NCI-H1436 (cell line): ENCODE measurements at regions not wholly inside any gene's neighbourhood (a gene's known extent, or its start where the extent isn't known, plus 50 kb on each side); places are given as distances from the start of the nearest gene placed in this dataset.
"Not testable (repeated sequence)": the region's sequence is repeated elsewhere in the genome, so short reads cannot be mapped to it uniquely, and the experiment has no call there.

Experiments used
- DNase-seq: peaks from one replicate; lab custom pipeline; 2025; lab: John Stamatoyannopoulos, UW

DNA sequence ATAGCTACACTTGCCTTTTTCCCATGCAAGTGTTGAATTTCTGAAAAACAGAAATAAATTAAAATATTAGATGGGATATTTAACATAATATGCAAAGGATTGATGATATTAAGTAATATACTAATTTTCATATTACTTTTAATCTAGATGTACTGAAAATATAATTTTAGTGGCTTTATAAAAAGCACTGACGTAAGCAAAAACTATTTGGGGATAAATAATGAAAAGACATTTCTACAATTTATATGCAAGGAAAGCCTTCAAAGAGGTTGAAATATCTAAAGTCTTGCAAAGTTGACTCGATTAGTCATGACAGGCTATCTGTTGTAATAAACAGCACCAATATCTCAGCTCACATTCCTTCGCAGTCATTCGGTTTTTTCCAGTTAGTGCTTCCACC, 94.9 kb upstream of the ABCB5 start:
- no peak for DNase-seq

DNA sequence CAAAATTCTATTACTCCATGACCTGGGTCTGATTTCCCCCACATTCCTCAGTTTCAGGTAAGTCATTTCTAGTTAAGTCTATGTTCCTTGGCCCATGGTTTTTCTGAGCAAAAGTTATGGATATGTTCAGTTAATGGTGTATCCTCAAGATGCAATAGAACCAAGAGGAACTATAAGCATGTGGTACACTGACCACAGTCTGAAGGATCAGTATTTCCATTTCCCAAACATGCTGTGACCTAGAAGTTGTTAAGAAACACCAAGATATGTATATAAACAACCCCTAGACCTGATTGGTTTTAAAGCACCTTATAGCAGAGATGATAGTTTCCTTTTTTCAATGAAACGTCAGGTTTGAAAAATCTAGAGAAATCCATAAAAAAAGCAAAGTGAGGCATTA, 94.2 kb upstream of the ABCB5 start:
- DNase-seq = no peak

DNA sequence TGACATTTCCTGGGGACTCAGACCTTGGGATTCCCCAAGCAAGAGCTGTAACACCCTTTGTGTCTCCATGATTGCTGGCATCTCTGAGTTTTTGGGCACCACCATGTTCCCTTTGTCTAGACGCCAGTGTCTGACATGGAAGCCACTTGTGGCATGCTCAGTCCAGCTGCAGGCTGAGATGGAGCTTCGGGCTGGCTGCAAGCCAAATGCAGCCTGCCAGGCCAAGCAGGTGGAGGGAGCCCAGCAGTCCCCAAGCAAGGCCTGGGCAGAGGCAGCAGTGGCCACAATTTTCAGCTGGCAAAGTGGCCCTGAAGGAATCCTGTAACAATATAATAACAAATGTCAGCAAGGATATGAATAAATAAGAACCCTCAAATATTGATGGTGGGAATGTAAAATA, 86.2 kb upstream of the ABCB5 start:
- DNase-seq = no peak

DNA sequence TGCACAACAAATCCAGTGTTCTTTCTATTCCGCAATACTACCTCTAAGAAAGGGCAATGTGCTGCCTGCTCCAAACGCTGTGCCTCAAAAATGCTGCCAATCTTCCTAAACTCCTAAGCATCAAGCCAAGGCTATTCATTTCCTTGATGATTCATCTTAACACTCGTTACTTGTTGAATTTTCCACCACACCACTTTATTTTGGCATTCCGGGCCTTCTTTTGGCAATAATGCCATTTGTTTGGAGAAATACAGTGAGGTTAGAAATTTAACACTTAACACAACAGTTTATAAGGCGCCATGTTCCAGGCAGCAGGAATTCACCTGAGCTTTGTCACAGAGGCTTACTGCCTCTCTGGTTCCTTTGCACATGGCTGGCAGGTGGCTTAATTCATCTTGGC, 82.6 kb upstream of the ABCB5 start:
- DNase-seq = no peak

DNA sequence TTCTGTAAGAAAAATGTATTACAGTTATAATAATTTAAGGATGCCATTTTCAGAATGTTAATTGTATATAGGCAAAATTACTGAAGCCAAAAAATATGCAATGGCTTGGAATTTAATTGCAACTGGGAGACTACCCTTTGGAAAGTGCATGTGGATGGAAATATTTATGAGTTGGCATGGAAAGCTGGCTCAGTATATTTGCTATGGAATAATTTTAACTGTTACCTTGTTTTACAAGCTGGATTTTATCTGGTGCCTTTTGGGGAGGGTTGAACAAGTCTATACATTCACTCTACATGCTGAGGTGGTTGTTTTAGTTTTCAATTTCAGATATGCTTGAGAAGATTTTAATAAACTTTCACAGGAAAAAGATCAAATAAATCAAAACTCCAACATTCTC, 80.9 kb upstream of the ABCB5 start:
- no peak for DNase-seq

DNA sequence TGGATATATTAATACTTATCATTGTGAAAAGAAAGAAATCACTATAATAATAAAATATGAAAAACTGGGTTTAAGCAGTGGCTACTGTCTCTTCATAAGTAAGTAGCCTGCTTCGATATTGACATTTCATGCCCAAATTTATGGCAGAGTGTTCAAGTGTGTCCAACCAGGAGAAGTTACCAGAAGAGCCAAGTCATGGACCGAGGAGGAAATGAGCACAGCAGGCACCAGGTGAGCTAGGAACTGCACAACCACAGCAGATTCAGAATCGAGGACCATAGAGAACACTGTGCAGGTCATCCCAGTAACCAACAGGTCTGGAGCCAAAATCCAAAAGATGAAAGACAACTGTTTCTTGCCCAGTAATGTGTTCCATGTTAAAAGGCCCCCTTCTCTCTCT, 79.9 kb upstream of the ABCB5 start:
- DNase-seq = no peak

DNA sequence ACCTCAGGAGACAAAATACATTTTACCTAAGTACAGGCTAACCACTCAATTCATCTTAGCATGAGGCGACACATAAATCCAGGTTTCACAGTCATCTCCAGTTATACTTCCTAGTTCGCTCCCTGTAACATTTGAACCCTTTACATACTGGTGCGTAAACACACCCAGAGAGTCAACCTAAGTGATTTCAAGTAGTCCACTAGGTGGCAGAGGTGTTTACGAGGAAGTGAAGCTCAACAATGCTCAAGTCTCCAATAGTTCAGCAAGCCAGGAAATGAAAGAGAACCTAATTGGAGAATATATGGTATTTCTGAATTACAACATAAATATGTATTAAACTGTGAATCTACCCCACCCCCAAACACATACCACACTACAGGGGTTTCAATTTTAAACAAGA, 76.3 kb upstream of the ABCB5 start:
- DNase-seq = no peak

DNA sequence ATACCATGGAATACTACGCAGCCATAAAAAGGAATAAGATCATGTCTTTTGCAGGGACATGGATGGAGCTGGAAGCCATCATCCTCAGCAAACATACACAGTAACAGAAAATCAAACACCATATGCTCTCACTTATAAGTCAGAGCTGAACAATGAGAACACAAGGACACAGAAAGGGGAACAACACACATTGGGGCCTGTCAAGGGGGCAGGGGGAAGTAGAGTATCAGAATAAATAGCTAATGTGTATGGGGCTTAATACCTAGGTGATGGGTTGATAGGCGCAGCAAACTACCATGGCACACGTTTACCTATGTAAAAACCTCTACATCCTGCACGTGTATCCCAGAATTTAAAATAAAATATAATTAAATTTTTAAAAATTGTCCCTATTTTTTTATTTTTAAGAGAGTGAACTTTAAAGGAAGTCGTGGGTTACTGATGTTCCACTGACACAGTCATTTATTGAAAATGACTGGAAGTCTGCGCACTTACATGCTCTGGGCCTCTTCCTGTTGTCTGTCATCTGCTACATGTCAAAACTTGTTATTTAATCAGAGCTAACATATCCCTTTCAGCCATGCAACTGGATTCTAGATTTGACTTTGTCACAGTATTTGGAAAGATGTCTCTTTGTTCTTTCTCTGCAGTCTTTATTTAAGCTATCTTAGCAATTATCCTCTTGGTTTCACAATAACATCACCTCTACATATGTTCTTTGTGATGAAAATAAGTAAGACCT, 73.7 kb upstream of the ABCB5 start:
- no peak for DNase-seq

DNA sequence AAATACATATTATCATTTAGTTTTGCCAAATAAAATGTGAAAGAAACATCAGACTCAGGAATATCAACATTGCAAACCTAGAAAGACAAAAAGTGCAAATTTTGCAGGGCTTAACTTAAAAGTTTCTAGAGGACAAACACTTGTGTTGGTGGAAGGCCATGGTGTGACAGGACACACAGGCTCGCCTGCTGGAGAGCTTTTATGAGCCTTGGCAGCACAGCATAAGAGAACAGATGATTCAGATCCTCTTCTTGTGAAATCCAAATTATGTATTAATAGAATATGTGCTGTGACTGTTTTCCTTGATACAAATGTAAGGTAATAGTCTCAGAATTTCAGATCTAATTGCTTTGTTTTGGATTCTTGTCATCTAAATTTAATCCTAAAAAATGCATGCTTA, 72.9 kb upstream of the ABCB5 start:
- DNase-seq = no peak

DNA sequence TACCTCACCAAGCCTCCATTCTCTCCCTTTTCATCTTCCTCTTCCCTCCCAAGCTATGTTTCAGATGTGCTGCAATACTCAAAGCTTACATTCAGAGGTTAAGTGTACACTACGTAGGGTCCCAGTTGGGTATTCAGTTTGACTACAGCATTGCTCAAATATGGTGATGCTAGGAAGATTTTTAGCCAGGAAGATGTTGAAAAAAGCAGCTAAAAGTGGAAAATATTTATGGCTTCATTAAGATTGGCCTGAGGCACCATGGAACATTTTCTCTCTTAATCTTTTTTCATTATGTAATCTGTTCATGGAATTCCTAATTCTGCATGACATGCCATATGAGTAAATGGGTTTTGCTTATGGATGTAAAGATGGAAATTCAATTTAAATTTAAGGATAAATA, 72.0 kb upstream of the ABCB5 start:
- DNase-seq = no peak

DNA sequence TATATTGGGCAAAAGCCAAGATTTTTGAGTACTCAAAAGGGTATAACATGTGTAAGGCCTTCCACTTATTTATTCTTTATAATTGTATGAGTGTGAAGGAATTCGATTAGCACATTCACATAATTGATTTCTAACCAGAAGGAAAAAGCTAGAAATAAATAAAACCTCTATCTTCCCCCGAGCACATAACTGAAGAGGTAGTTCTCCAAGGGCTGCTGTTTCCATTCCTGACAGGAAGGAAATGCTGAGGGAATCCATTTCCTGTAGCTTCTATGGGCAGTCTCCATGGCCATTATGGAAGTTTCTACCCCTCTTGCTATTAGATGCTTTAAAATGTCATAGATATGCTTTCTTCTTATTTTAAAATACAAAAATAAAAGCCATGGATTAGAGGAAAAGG, 70.5 kb upstream of the ABCB5 start:
- no peak for DNase-seq

DNA sequence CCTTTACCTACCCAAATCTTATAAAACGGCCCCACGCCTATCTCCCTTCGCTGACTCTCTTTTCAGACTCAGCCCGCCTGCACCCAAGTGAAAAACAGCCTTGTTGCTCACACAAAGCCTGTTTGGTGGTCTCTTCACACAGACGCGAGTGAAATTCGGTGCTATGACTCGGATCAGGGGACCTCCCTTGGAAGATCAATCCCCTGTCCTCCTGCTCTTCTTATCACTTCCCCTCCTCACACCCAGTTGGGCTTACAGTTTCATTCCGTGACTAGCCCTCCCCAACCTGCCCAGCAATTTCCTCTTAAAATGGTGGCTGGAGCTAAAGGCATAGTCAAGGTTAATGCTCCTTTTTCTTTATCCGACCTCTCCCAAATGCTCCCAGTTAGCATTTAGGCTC, 68.5 kb upstream of the ABCB5 start:
- not testable (repeated sequence) for DNase-seq

DNA sequence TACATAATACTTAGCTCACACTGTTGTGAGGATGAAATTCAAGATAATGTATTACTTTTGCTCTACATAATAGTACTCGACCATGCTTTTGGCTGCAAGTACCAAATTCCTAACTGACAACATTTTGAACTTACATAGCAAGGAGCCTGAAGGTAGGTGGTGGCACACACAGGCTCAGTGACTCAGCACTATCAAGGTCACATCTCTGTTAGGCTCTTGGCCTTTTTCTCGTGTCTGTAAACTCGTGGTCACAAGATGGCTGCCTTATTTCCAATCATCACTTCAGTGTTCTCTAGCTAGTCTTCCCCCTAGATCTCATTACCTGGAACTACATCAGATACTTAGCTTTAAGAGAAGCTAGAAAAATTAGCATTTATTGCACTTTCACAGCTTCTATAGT, 61.4 kb upstream of the ABCB5 start:
- DNase-seq = no peak

DNA sequence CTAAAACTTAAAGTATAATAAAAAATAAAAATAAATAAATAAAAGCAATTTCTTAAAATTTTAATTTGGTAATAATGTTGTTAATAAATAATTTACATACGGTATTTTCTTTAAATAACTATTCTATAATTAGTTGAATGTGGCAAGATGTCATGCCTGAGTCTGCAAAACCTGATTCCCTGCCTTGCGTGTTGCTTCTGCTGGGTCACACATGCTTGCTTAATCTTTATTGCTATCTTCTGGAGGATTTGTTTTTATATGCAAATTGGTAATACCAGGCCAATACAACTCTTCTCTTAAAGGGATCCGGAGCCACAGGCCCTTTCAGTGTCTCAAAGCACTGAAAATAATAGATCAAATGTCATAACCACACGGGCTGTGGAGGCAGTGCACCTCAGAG, 59.4 kb upstream of the ABCB5 start:
- DNase-seq = no peak

DNA sequence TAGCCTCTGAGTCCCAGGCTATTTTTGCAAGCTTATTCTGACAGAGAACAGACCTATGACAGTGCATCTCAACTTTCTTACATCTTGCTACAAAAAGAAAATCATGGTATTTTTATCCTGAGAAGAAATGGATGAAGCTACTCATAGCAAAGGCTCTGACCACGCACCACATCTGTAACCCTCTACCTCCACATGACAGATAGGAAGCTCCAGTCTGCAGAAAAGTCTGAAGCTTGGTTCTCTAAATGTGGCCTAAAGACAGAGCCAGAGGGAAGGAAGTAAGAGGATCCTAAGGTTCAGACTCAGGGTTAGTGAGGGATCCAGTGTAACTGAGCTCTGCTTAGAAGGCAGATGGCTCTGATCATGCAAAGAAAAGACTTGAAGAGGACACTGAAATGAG, 58.4 kb upstream of the ABCB5 start:
- no peak for DNase-seq

DNA sequence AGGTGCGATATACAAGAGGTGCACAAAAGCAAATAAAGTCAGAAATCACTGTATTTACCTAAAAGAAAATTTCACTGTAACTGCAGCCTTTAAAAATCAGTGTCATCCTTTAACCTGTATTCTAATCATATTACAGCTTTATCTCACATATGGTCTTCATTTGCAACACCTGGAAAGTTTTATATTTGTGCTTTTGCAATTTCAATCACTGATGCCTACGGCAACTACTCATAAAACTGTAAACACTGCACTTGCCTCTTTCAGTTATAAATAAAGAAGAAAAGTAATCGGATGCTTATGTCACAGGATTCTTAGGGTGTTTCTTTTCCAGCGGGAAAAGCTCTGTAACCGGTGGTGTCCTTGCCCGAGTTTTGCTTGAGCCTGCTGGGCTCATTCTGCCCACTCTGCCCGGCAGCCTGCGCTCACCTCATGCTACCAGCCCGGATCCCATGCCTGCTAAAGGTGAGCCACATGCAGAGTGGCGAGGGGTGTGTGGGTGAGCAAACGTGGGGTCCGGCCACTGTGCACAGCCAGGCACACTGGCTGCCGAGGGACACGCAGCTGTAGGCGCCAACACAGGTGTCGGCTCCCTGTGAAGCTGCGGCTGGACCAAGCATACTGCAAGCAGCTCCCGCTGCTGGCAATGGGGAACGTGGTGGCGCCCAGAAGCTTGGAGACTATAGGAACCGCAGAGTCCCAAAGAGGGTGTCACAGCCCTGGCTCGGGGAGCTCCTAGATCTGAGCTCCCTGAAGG, 56.3 kb upstream of the ABCB5 start:
- no peak for DNase-seq

DNA sequence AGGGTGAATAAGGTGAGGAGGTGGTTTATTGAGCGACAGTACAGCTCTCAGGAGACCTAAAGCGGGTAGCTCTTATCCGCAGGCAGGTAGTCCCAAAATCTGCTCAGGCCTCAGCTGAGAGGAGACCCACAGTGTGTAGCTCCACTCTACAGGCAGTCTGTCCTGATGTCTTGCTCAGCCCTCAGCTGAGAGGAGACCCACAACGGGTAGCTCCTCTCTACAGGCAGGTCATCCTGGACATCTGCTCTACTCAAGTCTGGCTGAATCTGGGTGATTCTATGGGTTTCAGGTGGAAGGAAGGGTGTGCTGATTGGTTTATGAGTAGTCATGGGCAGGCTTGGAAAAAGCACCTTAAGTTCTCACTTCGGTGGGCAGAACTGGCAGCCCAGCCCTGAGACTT, 55.6 kb upstream of the ABCB5 start:
- no peak for DNase-seq

DNA sequence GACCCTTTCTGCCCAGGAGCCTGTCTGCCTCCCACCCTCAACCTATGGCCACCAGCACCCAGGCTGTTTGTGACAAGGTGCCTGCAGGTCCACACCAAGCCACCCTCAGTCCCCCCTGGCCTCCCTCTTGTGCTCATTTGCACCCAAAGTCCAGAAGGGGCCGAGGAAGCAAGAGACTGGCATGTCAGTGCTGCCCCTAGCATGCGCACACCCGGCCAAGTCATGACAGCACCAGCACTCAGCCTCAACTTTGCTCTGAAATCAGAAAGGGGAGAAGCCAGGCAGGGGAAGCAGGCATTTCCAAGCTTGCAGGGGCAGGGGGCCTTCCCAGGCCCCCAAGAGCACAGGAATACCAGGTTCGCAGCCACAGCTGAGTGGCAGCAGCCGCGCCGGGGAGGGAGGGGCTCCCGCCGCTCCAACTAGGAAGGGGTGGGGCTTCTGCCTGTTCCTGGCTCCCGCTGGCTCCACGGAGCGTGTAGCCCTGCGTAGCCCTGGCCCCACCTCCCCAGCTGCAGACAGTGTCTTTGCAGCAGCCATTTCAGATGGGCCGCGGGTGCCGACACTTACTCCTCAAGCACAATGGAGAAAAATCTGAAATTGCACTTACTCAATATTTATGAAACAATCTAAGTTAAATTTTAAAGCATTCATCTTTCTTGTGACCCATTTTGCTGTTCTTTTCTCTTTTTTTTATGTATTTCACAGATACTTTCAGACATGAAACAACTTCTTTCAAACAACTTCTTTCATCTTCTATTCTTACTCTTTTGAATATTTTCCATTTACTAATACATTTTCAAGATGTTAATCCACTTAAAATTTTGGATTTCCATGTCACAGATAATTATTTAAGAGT, 54.9 kb upstream of the ABCB5 start:
- DNase-seq = peak; percentile 54

DNA sequence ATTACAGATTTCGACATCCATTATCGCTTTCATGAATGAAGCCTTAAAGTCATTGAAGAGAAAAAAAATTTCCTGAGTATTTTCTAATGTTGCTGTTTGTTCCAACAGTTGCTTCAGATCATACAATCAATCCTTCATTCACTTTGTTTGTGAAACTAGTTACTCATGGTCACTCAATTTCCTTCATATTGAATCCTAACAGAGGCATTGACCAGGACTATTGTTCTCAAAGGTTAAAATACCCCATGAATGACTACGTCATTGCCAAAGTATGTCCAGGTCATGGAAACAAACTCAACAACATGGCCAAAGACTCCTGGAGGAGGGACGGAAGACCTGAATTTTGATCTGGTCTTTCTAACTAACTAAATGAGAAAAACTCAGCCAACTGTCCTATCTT, 54.0 kb upstream of the ABCB5 start:
- DNase-seq = no peak

DNA sequence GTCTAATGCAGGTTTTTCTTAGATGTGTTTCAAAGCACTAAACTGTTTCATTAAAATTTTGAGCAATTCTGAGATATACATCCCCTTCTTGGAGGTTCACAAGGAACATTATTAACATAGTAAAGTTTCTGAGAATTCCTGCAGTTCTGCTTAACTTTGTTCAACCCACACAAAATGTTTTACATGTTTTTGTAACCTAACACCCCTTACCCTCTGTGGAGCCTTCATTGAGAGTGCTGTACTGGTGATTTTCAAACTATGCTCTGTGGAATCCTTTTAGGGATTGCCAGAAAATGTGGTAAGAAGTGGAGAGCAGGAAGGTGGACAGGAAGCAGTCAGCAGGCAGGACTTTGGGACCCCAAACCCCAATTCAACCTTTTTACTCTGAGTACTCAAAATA, 53.6 kb upstream of the ABCB5 start:
- DNase-seq = no peak

DNA sequence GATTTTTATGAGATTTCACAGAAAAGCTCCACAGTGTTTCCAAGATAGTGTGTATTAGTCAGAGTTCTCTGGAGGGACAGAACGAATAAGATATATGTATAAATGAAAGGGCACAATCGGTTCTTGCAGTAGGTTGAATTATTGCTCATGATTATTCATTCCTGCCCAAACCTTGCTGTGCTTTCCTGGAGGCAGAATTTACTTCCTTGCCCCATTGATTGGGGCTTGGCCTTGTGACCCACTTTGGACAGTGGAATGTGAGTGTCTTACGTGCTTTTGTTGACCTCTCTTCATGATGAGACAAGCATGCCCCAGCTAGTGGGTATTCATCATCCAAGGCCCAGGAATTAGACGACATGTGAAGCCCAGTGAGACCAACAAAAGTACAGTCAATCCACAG, 53.0 kb upstream of the ABCB5 start:
- no peak for DNase-seq
